ENCODE measurements at regions not wholly inside any gene's neighbourhood (a gene's known extent, or its start where the extent isn't known, plus 50 kb on each side); places are given as distances from the start of the nearest gene placed in this dataset.

- no peak for DNase-seq
Observed at GRCh38 chr2:58557176-58557575, 316.1 kb upstream of the FANCL start.

- DNase-seq: no peak
Observed at GRCh38 chr2:58553937-58554336, 312.8 kb upstream of the FANCL start.

- no peak for DNase-seq
Observed at GRCh38 chr2:58553522-58553921, 312.4 kb upstream of the FANCL start.

GRCh38 chr2:58545300-58546280 lies 304.5 kb upstream of the FANCL start:
- DNase-seq: no peak

- DNase-seq: no peak
Observed at GRCh38 chr2:58543442-58543841, 302.3 kb upstream of the FANCL start.

- DNase-seq: no peak
Observed at GRCh38 chr2:58541511-58541910, 300.4 kb upstream of the FANCL start.

- no peak for DNase-seq
Observed at GRCh38 chr2:58540681-58541080, 299.6 kb upstream of the FANCL start.

GRCh38 chr2:58539973-58540372 lies 298.8 kb upstream of the FANCL start:
- no peak for DNase-seq

- DNase-seq: no peak
Observed at GRCh38 chr2:58535990-58536389, 294.9 kb upstream of the FANCL start.

- DNase-seq: no peak
Observed at GRCh38 chr2:58535182-58535581, 294.1 kb upstream of the FANCL start.

- no peak for DNase-seq
Observed at GRCh38 chr2:58533376-58533775, 292.3 kb upstream of the FANCL start.

- no peak for DNase-seq
Observed at GRCh38 chr2:58532641-58533040, 291.5 kb upstream of the FANCL start.

- DNase-seq: no peak
Observed at GRCh38 chr2:58527647-58528046, 286.5 kb upstream of the FANCL start.

GRCh38 chr2:58521803-58522554 lies 280.9 kb upstream of the FANCL start:
- DNase-seq: no peak

- DNase-seq: no peak
Observed at GRCh38 chr2:58520903-58521302, 279.8 kb upstream of the FANCL start.

- no peak for DNase-seq
Observed at GRCh38 chr2:58517881-58518280, 276.8 kb upstream of the FANCL start.

GRCh38 chr2:58516695-58517094 lies 275.6 kb upstream of the FANCL start:
- no peak for DNase-seq

- no peak for DNase-seq
Observed at GRCh38 chr2:58515827-58516573, 274.9 kb upstream of the FANCL start.

- no peak for DNase-seq
Observed at GRCh38 chr2:58514252-58514651, 273.1 kb upstream of the FANCL start.

GRCh38 chr2:58512878-58513277 lies 271.8 kb upstream of the FANCL start:
- DNase-seq: no peak

GRCh38 chr2:58508006-58508405 lies 266.9 kb upstream of the FANCL start:
- DNase-seq: no peak

- no peak for DNase-seq
Observed at GRCh38 chr2:58503918-58504317, 262.8 kb upstream of the FANCL start.

GRCh38 chr2:58502931-58503330 lies 261.8 kb upstream of the FANCL start:
- no peak for DNase-seq
